ENCODE measurements at regions not wholly inside any gene's neighbourhood (a gene's known extent, or its start where the extent isn't known, plus 50 kb on each side); places are given as distances from the start of the nearest gene placed in this dataset.

DNA sequence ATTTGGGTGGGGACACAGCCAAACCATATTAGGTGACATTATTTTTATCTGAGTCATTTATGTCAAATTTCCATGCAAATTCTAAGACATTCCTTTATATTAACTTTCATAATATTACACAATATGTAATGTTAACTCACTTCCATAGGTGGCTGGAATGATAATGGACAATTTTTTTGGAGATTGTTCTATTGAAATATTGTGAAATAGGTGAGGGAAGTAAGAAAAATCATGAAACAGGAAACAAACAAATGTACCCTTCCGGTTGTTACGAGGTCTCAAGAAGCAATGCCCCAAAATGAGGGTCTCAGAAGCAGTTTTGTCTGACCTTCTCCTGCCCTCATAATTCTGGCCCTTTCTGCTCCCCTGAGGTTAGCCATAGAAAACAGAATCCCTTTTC lies 306.5 kb downstream of the HDGFL1 start:
- no peak for DNase-seq (ENCODE audit: low spot score)
- Histone ChIP-seq H3K27me3 (no peaks in the 10 kb centered on the region), H3K36me3 (replicated peaks; ENCODE audit: insufficient read depth, low read depth) (no peaks in the 10 kb centered on the region), H4K20me1 (ENCODE audit: insufficient read depth, poor library complexity, severe bottlenecking) (no peaks in the 10 kb centered on the region), H3K27ac (no peak overlapping the region), H2AFZ (no peak overlapping the region), H3K9me3 (ENCODE audit: low read depth) (no peaks in the 10 kb centered on the region), H3K4me2 (no peak overlapping the region), H3K9me2 (replicated peaks; ENCODE audit: insufficient read depth) (no peaks in the 10 kb centered on the region), H3K4me1 (ENCODE audit: insufficient read depth) (no peaks in the 10 kb centered on the region), H3K79me2 (no peaks in the 10 kb centered on the region), H3K4me3 (no peak overlapping the region)
- no peak for TF ChIP-seq CTCF (IDR thresholded peaks at IDR 0.05; ENCODE audit: poor library complexity)
- TF ChIP-seq EZH2phosphoT487 (IDR thresholded peaks at IDR 0.05; ENCODE audit: low read depth, severe bottlenecking, unreplicated experiment) = no peak
- no peak for TF ChIP-seq EZH2 (IDR thresholded peaks at IDR 0.05; ENCODE audit: borderline replicate concordance)
- 93% methylated on average over 2 of the region's 2 CpGs for WGBS (ENCODE audit: low lambda C conversion rate, missing lambda C conversion rate)

- H3K4me1 ChIP-seq (ENCODE audit: insufficient read depth) = peaks cover 11% of the 10 kb centered on the region
Measured at GRCh38 chr6:22878324-22878701, 308.9 kb downstream of the HDGFL1 start.

DNA sequence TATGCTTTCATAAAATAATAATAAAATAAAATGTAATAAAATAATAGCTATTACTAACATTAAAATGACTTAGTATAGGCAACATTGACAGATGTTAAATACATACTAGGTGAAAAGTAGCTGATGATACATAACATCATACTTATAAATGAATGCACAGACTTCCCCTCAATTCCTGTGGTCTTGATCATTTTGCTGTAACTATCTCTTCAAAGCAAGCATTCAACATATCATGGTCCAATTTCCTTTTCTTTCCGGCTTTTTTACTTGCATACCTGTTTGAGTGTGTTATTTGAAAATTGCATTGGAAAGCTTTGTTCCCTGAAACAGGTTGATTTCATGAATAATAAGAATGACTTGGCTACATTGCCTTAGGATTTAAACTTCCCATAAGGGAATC lies 309.3 kb downstream of the HDGFL1 start:
- Histone ChIP-seq H3K36me3 (replicated peaks; ENCODE audit: insufficient read depth, low read depth) (no peaks in the 10 kb centered on the region), H3K27me3 (no peaks in the 10 kb centered on the region), H3K27ac (no peak overlapping the region), H3K79me2 (no peaks in the 10 kb centered on the region), H3K9me3 (ENCODE audit: low read depth) (no peaks in the 10 kb centered on the region), H3K4me3 (no peak overlapping the region), H4K20me1 (ENCODE audit: insufficient read depth, poor library complexity, severe bottlenecking) (no peaks in the 10 kb centered on the region), H2AFZ (no peak overlapping the region), H3K4me1 (ENCODE audit: insufficient read depth) (peaks cover 11% of the 10 kb centered on the region), H3K4me2 (no peak overlapping the region), H3K9me2 (replicated peaks; ENCODE audit: insufficient read depth) (no peaks in the 10 kb centered on the region)
- TF ChIP-seq EZH2 (IDR thresholded peaks at IDR 0.05; ENCODE audit: borderline replicate concordance) = no peak
- TF ChIP-seq CTCF (IDR thresholded peaks at IDR 0.05; ENCODE audit: poor library complexity) = no peak
- TF ChIP-seq EZH2phosphoT487 (IDR thresholded peaks at IDR 0.05; ENCODE audit: low read depth, severe bottlenecking, unreplicated experiment) = no peak
- 70% methylated on average over 1 of the region's 1 CpG for WGBS (ENCODE audit: low lambda C conversion rate, missing lambda C conversion rate)
- no peak for DNase-seq (ENCODE audit: low spot score)

More at GRCh38 chr6:22878324-22878701, 308.9 kb downstream of the HDGFL1 start:
- Histone ChIP-seq H3K27me3 (no peaks in the 10 kb centered on the region), H3K9me3 (ENCODE audit: low read depth) (no peaks in the 10 kb centered on the region), H3K4me3 (no peak overlapping the region), H3K4me2 (no peak overlapping the region), H2AFZ (no peak overlapping the region), H3K9me2 (replicated peaks; ENCODE audit: insufficient read depth) (no peaks in the 10 kb centered on the region), H3K27ac (no peak overlapping the region), H3K36me3 (replicated peaks; ENCODE audit: insufficient read depth, low read depth) (no peaks in the 10 kb centered on the region), H3K79me2 (no peaks in the 10 kb centered on the region), H4K20me1 (ENCODE audit: insufficient read depth, poor library complexity, severe bottlenecking) (no peaks in the 10 kb centered on the region)
- no peak for TF ChIP-seq EZH2phosphoT487 (IDR thresholded peaks at IDR 0.05; ENCODE audit: low read depth, severe bottlenecking, unreplicated experiment)
- TF ChIP-seq EZH2 (IDR thresholded peaks at IDR 0.05; ENCODE audit: borderline replicate concordance) = no peak
- no peak for TF ChIP-seq CTCF (IDR thresholded peaks at IDR 0.05; ENCODE audit: poor library complexity)
- WGBS (ENCODE audit: low lambda C conversion rate, missing lambda C conversion rate) = 55% methylated on average over 3 of the region's 3 CpGs
- DNase-seq (ENCODE audit: low spot score) = no peak
